B cell (primary cell): ENCODE measurements at regions not wholly inside any gene's neighbourhood (a gene's known extent, or its start where the extent isn't known, plus 50 kb on each side); places are given as distances from the start of the nearest gene placed in this dataset.

Experiments used
- ATAC-seq: fragments of 200-7000 bp; cut with Tn5 transposase; one replicate; pipeline ENCODE4 v1.10.0; 2021; ENCODE audit warnings: low read depth, mild to moderate bottlenecking, moderate number of reproducible peaks, moderate library complexity
- CTCF ChIA-PET: fragments of 350-600 bp; sonication (Branson Sonifier 250); formaldehyde crosslinking; loops from one replicate; lab custom pipeline; 2021; ENCODE audit warnings: antibody characterized with exemption, inconsistent platforms; lab: Charles Lee
- POLR2A ChIA-PET: fragments of 350-600 bp; sonication (Branson Sonifier 250); formaldehyde crosslinking; loops from one replicate; lab custom pipeline; 2021; ENCODE audit warnings: antibody characterized with exemption; lab: Charles Lee
- DNase-seq: peaks from one replicate; pipeline ENCODE4 v3.0.0; 2013
- H2AFZ ChIP-seq: 2 replicates; pipeline ENCODE4 v1.6.1; 2012; ENCODE audit warnings: mild to moderate bottlenecking, low read depth, low read length; ENCODE audit not compliant: insufficient read depth, poor library complexity, severe bottlenecking
- H3K27ac ChIP-seq, 2 donors: 1 replicate in 1 of 2; 2 replicates in 1 of 2; pipeline ENCODE4 v1.5.1; 2012 to 2013; ENCODE audit warnings: low read length in 2 of 2, mild to moderate bottlenecking in 2 of 2, moderate library complexity in 1 of 2
- H3K27me3 ChIP-seq, 4 experiments: fragments of 200-600 bp in 1 of 4; sonication (generic) in 1 of 4; replicated peaks in 1 of 4; 1 replicate in 2 of 4; 2 replicates in 2 of 4; pipeline versions ENCODE4 v1.6.1 to v1.7.0; 2013 to 2016; ENCODE audit warnings: low read length in 3 of 4, mild to moderate bottlenecking in 2 of 4, mixed read lengths in 1 of 4, moderate library complexity in 1 of 4; ENCODE audit not compliant: insufficient read depth in 4 of 4, control insufficient read depth in 3 of 4; ENCODE audit errors: control extremely low read depth in 1 of 4
- H3K36me3 ChIP-seq, 2 experiments: replicated peaks in 1 of 2; 1 replicate in 1 of 2; 2 replicates in 1 of 2; pipeline versions ENCODE4 v1.6.1 to v1.7.1; 2013; ENCODE audit warnings: low read length in 1 of 2; ENCODE audit not compliant: insufficient read depth in 2 of 2, control insufficient read depth in 1 of 2; ENCODE audit errors: control extremely low read depth in 1 of 2, extremely low read depth in 1 of 2
- H3K4me1 ChIP-seq, 2 donors: fragments of 200-600 bp in 1 of 2; sonication (generic) in 1 of 2; 1 replicate in 1 of 2; 2 replicates in 1 of 2; pipeline versions ENCODE4 v1.5.1 to v1.6.1; 2013 to 2017; ENCODE audit warnings: low read length in 2 of 2; ENCODE audit not compliant: control insufficient read depth in 2 of 2, insufficient read depth in 2 of 2
- H3K4me2 ChIP-seq: replicated peaks from 2 replicates; pipeline ENCODE3; 2012; ENCODE audit warnings: mild to moderate bottlenecking, low read depth, low read length; ENCODE audit not compliant: poor library complexity, severe bottlenecking
- H3K4me3 ChIP-seq, 5 experiments: fragments of 200-600 bp in 1 of 5; sonication (generic) in 1 of 5; 1 replicate in 3 of 5; 2 replicates in 2 of 5; pipeline versions ENCODE4 v1.5.1 to v1.7.0; 2011 to 2016; ENCODE audit warnings: low read length in 4 of 5, mild to moderate bottlenecking in 4 of 5, low read depth in 2 of 5, control low read depth in 1 of 5, moderate library complexity in 1 of 5; ENCODE audit not compliant: insufficient read depth in 1 of 5; ENCODE audit errors: control extremely low read depth in 1 of 5, extremely low read depth in 1 of 5
- H3K79me2 ChIP-seq: fragments of 200-600 bp; sonication (generic); one replicate; pipeline ENCODE4 v1.6.0; 2016; ENCODE audit warnings: low read length; ENCODE audit not compliant: control insufficient read depth, insufficient read depth
- H3K9ac ChIP-seq: fragments of 200-600 bp; sonication (generic); 2 replicates; pipeline ENCODE4 v1.6.1; 2017; ENCODE audit warnings: mild to moderate bottlenecking, low read length, moderate library complexity
- H3K9me3 ChIP-seq, 3 donors: one replicate each; pipeline versions ENCODE4 v1.6.1 to v1.7.1; 2013; ENCODE audit warnings: low read length in 2 of 3; ENCODE audit not compliant: control insufficient read depth in 2 of 3, insufficient read depth in 1 of 3; ENCODE audit errors: control extremely low read depth in 1 of 3
- H4K20me1 ChIP-seq: 2 replicates; pipeline ENCODE4 v1.6.0; 2012; ENCODE audit warnings: mild to moderate bottlenecking, low read length; ENCODE audit not compliant: insufficient read depth, control insufficient read depth, poor library complexity, severe bottlenecking
- H3K27ac Mint-ChIP-seq: one replicate; pipeline ENCODE4 v1.8.0; 2021; ENCODE audit warnings: mixed read lengths
- H3K27me3 Mint-ChIP-seq: one replicate; pipeline ENCODE4 v1.8.0; 2021; ENCODE audit warnings: mixed read lengths
- H3K4me1 Mint-ChIP-seq: one replicate; pipeline ENCODE4 v1.8.0; 2021; ENCODE audit warnings: mixed read lengths
- H3K4me3 Mint-ChIP-seq: one replicate; pipeline ENCODE4 v1.8.0; 2021; ENCODE audit warnings: mixed read lengths
- H3K9me3 Mint-ChIP-seq: one replicate; pipeline ENCODE4 v1.8.0; 2022; ENCODE audit warnings: mixed read lengths; ENCODE audit not compliant: insufficient read depth
- EZH2 ChIP-seq: IDR thresholded peaks from 2 replicates; pipeline ENCODE4 v1.6.1; 2012; ENCODE audit warnings: borderline replicate concordance, low read depth, mild to moderate bottlenecking, moderate library complexity, low read length; ENCODE audit not compliant: insufficient read depth, poor library complexity, severe bottlenecking
- WGBS: methylation state at CpG from one replicate; pipeline ENCODE4 v1.1.5; 2013; ENCODE audit warnings: missing lambda C conversion rate; ENCODE audit not compliant: insufficient coverage; 5-methylcytosine and 5-hydroxymethylcytosine counted together
- intact Hi-C: fragments of 100-400 bp; cut with micrococcal nuclease; formaldehyde crosslinking; loops from one replicate; pipeline ENCODE4 v1.10.0; 2022
- TF ChIP-seq, protein P1 (sequence below): fragments of 200-600 bp; IDR thresholded peaks from one replicate; pipeline ENCODE4 v1.8.0; 2022; ENCODE audit warnings: antibody characterized with exemption, mild to moderate bottlenecking

DNA sequence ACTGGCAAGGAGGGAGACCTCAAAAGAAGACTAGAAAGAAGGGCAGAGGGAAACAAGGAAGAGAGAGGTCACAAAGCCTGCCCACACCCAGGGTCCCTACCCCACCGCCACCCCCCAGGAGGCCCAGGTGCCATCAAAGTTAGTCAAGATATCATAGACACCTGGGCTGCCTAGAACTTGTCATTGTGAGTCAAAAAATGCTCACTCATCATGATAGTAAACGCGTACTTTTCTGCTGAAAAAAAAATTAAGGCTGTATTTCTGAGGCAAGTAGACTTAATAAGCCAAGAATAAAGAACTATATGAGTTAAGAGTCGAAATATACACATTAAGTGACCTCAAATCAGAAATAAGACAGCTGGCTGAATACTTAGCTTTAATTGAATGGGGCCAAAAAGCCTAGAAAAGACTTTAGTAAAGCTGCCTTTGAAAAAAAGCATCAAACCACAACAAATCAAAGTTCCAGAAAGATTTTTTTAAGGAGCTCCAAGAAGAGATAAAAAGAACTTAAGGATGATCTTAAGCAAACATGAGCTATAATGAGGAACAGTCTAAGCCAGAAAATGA is 415.5 kb upstream of the PPP2R3A start:
- no peaks in the 10 kb centered on the region for H3K79me2 ChIP-seq
- ATAC-seq (no peak), DNase-seq (no peak)
- intact Hi-C loops, result no loop called here
- Mint-ChIP-seq H3K27me3 (no peaks in the 10 kb centered on the region), H3K9me3 (no peaks in the 10 kb centered on the region), H3K4me3 (no peak overlapping the region), H3K4me1 (no peaks in the 10 kb centered on the region), H3K27ac (no peak overlapping the region)
- H4K20me1 ChIP-seq, result no peaks in the 10 kb centered on the region
- no peak overlapping the region for H3K4me2 ChIP-seq
- no peak overlapping the region for H3K27ac ChIP-seq
- H3K4me1 ChIP-seq, result no peaks in the 10 kb centered on the region
- H3K9me3 ChIP-seq, result no peaks in the 10 kb centered on the region
- no peaks in the 10 kb centered on the region for H3K27me3 ChIP-seq
- TF ChIP-seq EZH2, result no peak
- TF ChIP-seq, protein P1, sequence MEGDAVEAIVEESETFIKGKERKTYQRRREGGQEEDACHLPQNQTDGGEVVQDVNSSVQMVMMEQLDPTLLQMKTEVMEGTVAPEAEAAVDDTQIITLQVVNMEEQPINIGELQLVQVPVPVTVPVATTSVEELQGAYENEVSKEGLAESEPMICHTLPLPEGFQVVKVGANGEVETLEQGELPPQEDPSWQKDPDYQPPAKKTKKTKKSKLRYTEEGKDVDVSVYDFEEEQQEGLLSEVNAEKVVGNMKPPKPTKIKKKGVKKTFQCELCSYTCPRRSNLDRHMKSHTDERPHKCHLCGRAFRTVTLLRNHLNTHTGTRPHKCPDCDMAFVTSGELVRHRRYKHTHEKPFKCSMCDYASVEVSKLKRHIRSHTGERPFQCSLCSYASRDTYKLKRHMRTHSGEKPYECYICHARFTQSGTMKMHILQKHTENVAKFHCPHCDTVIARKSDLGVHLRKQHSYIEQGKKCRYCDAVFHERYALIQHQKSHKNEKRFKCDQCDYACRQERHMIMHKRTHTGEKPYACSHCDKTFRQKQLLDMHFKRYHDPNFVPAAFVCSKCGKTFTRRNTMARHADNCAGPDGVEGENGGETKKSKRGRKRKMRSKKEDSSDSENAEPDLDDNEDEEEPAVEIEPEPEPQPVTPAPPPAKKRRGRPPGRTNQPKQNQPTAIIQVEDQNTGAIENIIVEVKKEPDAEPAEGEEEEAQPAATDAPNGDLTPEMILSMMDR, result no peak
- H3K36me3 ChIP-seq, result no peaks in the 10 kb centered on the region
- no CpG with 5 or more reads among the region's 4 CpGs for WGBS
- ChIA-PET POLR2A (no interaction called here), CTCF (no interaction called here)
- no peak overlapping the region for H2AFZ ChIP-seq
- no peak overlapping the region for H3K4me3 ChIP-seq
- H3K9ac ChIP-seq, result no peak overlapping the region

DNA sequence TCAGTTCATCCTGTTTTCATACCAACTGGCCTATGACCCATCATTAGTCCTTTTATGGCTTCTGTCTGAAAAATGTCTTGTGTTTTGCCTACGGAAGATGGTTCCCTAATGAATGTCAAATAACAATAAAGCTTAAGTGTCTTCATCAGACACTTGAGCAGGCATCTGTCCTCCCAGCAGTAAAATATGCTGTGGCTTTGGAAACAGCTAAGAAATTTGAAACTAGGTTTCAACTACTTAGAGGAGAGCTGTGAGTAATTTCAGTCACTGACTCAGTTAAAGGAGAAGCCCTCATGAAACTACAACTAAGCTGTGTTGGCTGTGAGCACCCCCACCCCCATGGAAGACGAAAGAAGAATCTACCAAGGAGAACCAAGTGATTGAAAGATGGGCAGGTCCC is 409.4 kb upstream of the PPP2R3A start:
- Histone ChIP-seq H4K20me1 (no peaks in the 10 kb centered on the region), H3K9ac (no peak overlapping the region), H2AFZ (no peak overlapping the region), H3K4me3 (no peak overlapping the region), H3K4me2 (no peak overlapping the region), H3K36me3 (no peaks in the 10 kb centered on the region), H3K4me1 (no peaks in the 10 kb centered on the region), H3K27ac (no peak overlapping the region), H3K79me2 (no peaks in the 10 kb centered on the region), H3K27me3 (no peaks in the 10 kb centered on the region), H3K9me3 (no peaks in the 10 kb centered on the region)
- POLR2A ChIA-PET, result no interaction called here
- CTCF ChIA-PET, result no interaction called here
- intact Hi-C loops, result no loop called here
- Mint-ChIP-seq H3K4me1 (no peaks in the 10 kb centered on the region), H3K9me3 (no peaks in the 10 kb centered on the region), H3K27ac (no peak overlapping the region), H3K4me3 (no peak overlapping the region), H3K27me3 (no peaks in the 10 kb centered on the region)
- ATAC-seq, result no peak
- no peak for DNase-seq
- TF ChIP-seq EZH2, result no peak
- TF ChIP-seq, protein P1, result no peak
- WGBS, result 57% methylated on average over 1 of the region's 2 CpGs
